ENCODE measurements at regions not wholly inside any gene's neighbourhood (a gene's known extent, or its start where the extent isn't known, plus 50 kb on each side); places are given as distances from the start of the nearest gene placed in this dataset.

DNA sequence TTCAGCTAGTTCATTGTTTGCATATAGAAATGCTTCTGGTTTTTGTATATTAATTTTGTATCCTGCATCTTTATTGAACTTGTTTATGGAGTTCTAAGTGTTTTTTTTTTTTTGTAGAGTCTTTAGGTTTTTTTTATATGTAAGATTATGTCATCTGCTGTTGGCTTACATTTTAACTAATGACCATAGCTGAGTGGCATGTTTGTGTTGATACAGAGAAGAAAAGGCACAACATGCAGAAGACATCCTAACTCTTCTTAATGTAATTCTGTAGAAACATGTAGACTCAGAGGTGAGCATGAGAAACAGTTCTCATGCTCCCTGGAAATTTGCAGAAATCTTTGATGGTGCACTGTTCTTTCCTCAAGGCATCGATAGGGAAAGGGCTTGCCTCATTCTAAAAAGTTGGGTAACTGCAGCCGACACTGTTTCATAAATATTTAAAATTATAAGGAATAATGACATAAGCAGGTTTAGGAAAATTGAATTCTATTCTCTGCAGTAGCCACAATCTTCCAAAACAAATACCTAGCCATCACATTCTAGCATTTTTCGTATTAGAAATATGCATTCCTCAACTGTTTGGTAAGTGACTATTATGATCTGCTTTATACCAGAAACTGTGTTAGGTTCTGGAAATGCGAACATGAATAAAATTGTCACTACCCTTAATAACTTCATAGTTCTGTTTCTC lies 499.6 kb upstream of the KCNMB2 start:
- Histone ChIP-seq H3K18ac (ENCODE audit: extremely low read depth, low read length) (no peak overlapping the region), H3K4me1 (replicated peaks in 1 of 4; ENCODE audit: control insufficient read depth in 3 of 4, insufficient read depth in 4 of 4, low read length in 3 of 4) (no peaks in the 10 kb centered on the region), H3K14ac (ENCODE audit: insufficient read length) (no peak overlapping the region), H4K5ac (ENCODE audit: insufficient read length, low read depth, low read length) (no peak overlapping the region), H3K4me3 (ENCODE audit: extremely low read depth in 1 of 4, insufficient read depth in 2 of 4, low read depth in 3 of 4, low read length in 4 of 4) (no peak overlapping the region), H3K23ac (ENCODE audit: insufficient read length) (no peak overlapping the region), H3K79me2 (ENCODE audit: control insufficient read depth in 1 of 2, insufficient read depth in 2 of 2, low read length in 2 of 2) (no peaks in the 10 kb centered on the region), H4K20me1 (replicated peaks in 1 of 2; ENCODE audit: control insufficient read depth in 1 of 2, insufficient read depth in 2 of 2, low read length in 2 of 2) (no peaks in the 10 kb centered on the region), H3K56ac (replicated peaks; ENCODE audit: insufficient read length, low read depth, low read length) (no peak overlapping the region), H2AK5ac (ENCODE audit: low read depth, low read length) (no peak overlapping the region), H4K91ac (replicated peaks; ENCODE audit: insufficient read length, low read length) (no peak overlapping the region), H3K23me2 (ENCODE audit: low read depth, low read length) (no peaks in the 10 kb centered on the region; the same call in 1 of the 2 replicates), H2BK120ac (replicated peaks; ENCODE audit: low read depth, low read length) (no peak overlapping the region), H2AFZ (ENCODE audit: low read length) (no peak overlapping the region), H3K4ac (replicated peaks; ENCODE audit: insufficient read length, low read depth, low read length) (no peak overlapping the region), H3K4me2 (ENCODE audit: insufficient read depth in 1 of 2, low read depth in 2 of 2, low read length in 2 of 2) (no peak overlapping the region), H2BK12ac (ENCODE audit: low read depth, low read length) (no peak overlapping the region), H3K9ac (replicated peaks in 1 of 4; ENCODE audit: extremely low read depth in 1 of 4, low read depth in 3 of 4, low read length in 3 of 4) (no peak overlapping the region), H3K27ac (ENCODE audit: low read depth, low read length) (no peak overlapping the region), H2BK5ac (ENCODE audit: low read depth, low read length) (no peak overlapping the region), H3K36me3 (ENCODE audit: control insufficient read depth in 2 of 4, insufficient read depth in 4 of 4, low read length in 3 of 4) (no peaks in the 10 kb centered on the region), H4K8ac (ENCODE audit: extremely low read depth, insufficient read depth, low read length) (no peak overlapping the region), H2BK15ac (ENCODE audit: low read length) (no peak overlapping the region), H3K9me3 (ENCODE audit: insufficient read depth in 2 of 2, low read depth in 1 of 2, low read length in 1 of 2) (no peaks in the 10 kb centered on the region), H3K27me3 (replicated peaks in 1 of 4; ENCODE audit: control insufficient read depth in 3 of 4, extremely low read depth in 1 of 4, insufficient read depth in 3 of 4, low read length in 3 of 4) (no peaks in the 10 kb centered on the region), H3K79me1 (ENCODE audit: low read depth, low read length) (no peaks in the 10 kb centered on the region), H2BK20ac (ENCODE audit: low read length) (no peak overlapping the region)
- FAIRE-seq (no peak), DNase-seq (ENCODE audit: low read depth in 1 of 2, low spot score in 2 of 2) (no peak)
- 97% methylated on average over 4 of the region's 4 CpGs; no CpG with 5 or more reads in 1 of the 2 experiments for WGBS, 2 experiments (ENCODE audit: extremely low coverage in 1 of 2, insufficient coverage in 1 of 2, insufficient read length in 1 of 2, insufficient replicate concordance in 2 of 2, low coverage in 1 of 2, low lambda C conversion rate in 2 of 2, missing lambda C conversion rate in 1 of 2)
- no peak for TF ChIP-seq HDAC2 (IDR thresholded peaks at IDR 0.05; ENCODE audit: borderline replicate concordance in 1 of 2, low read depth in 2 of 2, low read length in 2 of 2)
- no peak for TF ChIP-seq MAFK (IDR thresholded peaks at IDR 0.05; ENCODE audit: low read depth, low read length)
- no peak for TF ChIP-seq CTCF (IDR thresholded peaks at IDR 0.05; ENCODE audit: control extremely low read depth in 1 of 3, insufficient read depth in 1 of 3, low read depth in 1 of 3, low read length in 3 of 3)
- TF ChIP-seq SIRT6 (IDR thresholded peaks at IDR 0.05; ENCODE audit: low read length) = no peak
- no peak for TF ChIP-seq SP2 (IDR thresholded peaks at IDR 0.05; ENCODE audit: low read length)
- no peak for TF ChIP-seq E2F6 (IDR thresholded peaks at IDR 0.05)
- CTCF ChIA-PET (ENCODE audit: partially characterized antibody) = no interaction called here
- POLR2A ChIA-PET (ENCODE audit: partially characterized antibody) = no interaction called here
